ENCODE measurements at regions not wholly inside any gene's neighbourhood (a gene's known extent, or its start where the extent isn't known, plus 50 kb on each side); places are given as distances from the start of the nearest gene placed in this dataset.

GRCh38 chr2:30326497-30326896, 95.2 kb downstream of the LBH start:
- Histone ChIP-seq H3K36me3 (ENCODE audit: insufficient read depth, low read length) (no peaks in the 10 kb centered on the region), H3K79me2 (replicated peaks; ENCODE audit: insufficient read depth, low read length) (no peaks in the 10 kb centered on the region), H3K4me3 (ENCODE audit: low read length) (no peak overlapping the region), H3K27ac (ENCODE audit: low read length) (no peak overlapping the region), H2AFZ (ENCODE audit: low read depth, low read length) (no peak overlapping the region), H4K20me1 (ENCODE audit: insufficient read depth) (no peaks in the 10 kb centered on the region), H3K27me3 (ENCODE audit: insufficient read depth, low read depth, low read length) (no peaks in the 10 kb centered on the region), H3K9me3 (ENCODE audit: low read length) (no peaks in the 10 kb centered on the region), H3K9me2 (ENCODE audit: insufficient read depth, low read length) (no peaks in the 10 kb centered on the region), H3K9ac (ENCODE audit: low read length) (no peak overlapping the region), H3K4me2 (ENCODE audit: low read length) (no peak overlapping the region), H3F3A (ENCODE audit: insufficient read depth, low read length, poor library complexity, severe bottlenecking) (no peaks in the 10 kb centered on the region)
- no peak for TF ChIP-seq MXI1 (conservative IDR thresholded peaks at IDR 0.05; ENCODE audit: poor library complexity, severe bottlenecking)
- no peak for TF ChIP-seq REST (IDR thresholded peaks at IDR 0.05; ENCODE audit: borderline replicate concordance)
- no peak for TF ChIP-seq EZH2 (IDR thresholded peaks at IDR 0.05; ENCODE audit: borderline replicate concordance, insufficient read depth, low read length, poor library complexity, severe bottlenecking)
- no peak for TF ChIP-seq EP300 (conservative IDR thresholded peaks at IDR 0.05; ENCODE audit: poor library complexity, severe bottlenecking)
- TF ChIP-seq RAD21 (conservative IDR thresholded peaks at IDR 0.05), result no peak
- TF ChIP-seq SMC3 (conservative IDR thresholded peaks at IDR 0.05; ENCODE audit: poor library complexity), result no peak
- no peak for TF ChIP-seq CTCF (IDR thresholded peaks at IDR 0.05; ENCODE audit: poor library complexity, severe bottlenecking)
- no peak for TF ChIP-seq TAF1 (IDR thresholded peaks at IDR 0.05; ENCODE audit: low read depth)
- TF ChIP-seq POLR2AphosphoS5 (IDR thresholded peaks at IDR 0.05), result no peak

GRCh38 chr2:30331038-30331437, 99.7 kb downstream of the LBH start:
- Histone ChIP-seq H2AFZ (ENCODE audit: low read depth, low read length) (no peak overlapping the region), H3K9me3 (ENCODE audit: low read length) (no peaks in the 10 kb centered on the region), H3K27me3 (ENCODE audit: insufficient read depth, low read depth, low read length) (no peaks in the 10 kb centered on the region), H3K79me2 (replicated peaks; ENCODE audit: insufficient read depth, low read length) (no peaks in the 10 kb centered on the region), H3F3A (ENCODE audit: insufficient read depth, low read length, poor library complexity, severe bottlenecking) (no peaks in the 10 kb centered on the region), H3K9ac (ENCODE audit: low read length) (no peak overlapping the region), H3K36me3 (ENCODE audit: insufficient read depth, low read length) (no peaks in the 10 kb centered on the region), H3K4me2 (ENCODE audit: low read length) (no peak overlapping the region), H3K27ac (ENCODE audit: low read length) (no peak overlapping the region), H3K9me2 (ENCODE audit: insufficient read depth, low read length) (no peaks in the 10 kb centered on the region), H3K4me3 (ENCODE audit: low read length) (no peak overlapping the region), H4K20me1 (ENCODE audit: insufficient read depth) (no peaks in the 10 kb centered on the region)
- TF ChIP-seq POLR2AphosphoS5 (IDR thresholded peaks at IDR 0.05), result no peak
- TF ChIP-seq MXI1 (conservative IDR thresholded peaks at IDR 0.05; ENCODE audit: poor library complexity, severe bottlenecking), result no peak
- no peak for TF ChIP-seq EP300 (conservative IDR thresholded peaks at IDR 0.05; ENCODE audit: poor library complexity, severe bottlenecking)
- TF ChIP-seq EZH2 (IDR thresholded peaks at IDR 0.05; ENCODE audit: borderline replicate concordance, insufficient read depth, low read length, poor library complexity, severe bottlenecking), result no peak
- no peak for TF ChIP-seq RAD21 (conservative IDR thresholded peaks at IDR 0.05)
- no peak for TF ChIP-seq TAF1 (IDR thresholded peaks at IDR 0.05; ENCODE audit: low read depth)
- no peak for TF ChIP-seq SMC3 (conservative IDR thresholded peaks at IDR 0.05; ENCODE audit: poor library complexity)
- no peak for TF ChIP-seq CTCF (IDR thresholded peaks at IDR 0.05; ENCODE audit: poor library complexity, severe bottlenecking)
